GM23248 (cell line): ENCODE measurements at regions not wholly inside any gene's neighbourhood (a gene's known extent, or its start where the extent isn't known, plus 50 kb on each side); places are given as distances from the start of the nearest gene placed in this dataset.

Source experiments
- EZH2 ChIP-seq: fragments of 200-600 bp; sonication (generic); IDR thresholded peaks from 2 replicates; pipeline ENCODE4 v1.6.1; 2018; ENCODE audit warnings: antibody characterized with exemption, mild to moderate bottlenecking; ENCODE audit not compliant: insufficient read depth, poor library complexity, severe bottlenecking
- EZH2phosphoT487 ChIP-seq: fragments of 200-600 bp; sonication (generic); IDR thresholded peaks from 2 replicates; pipeline ENCODE4 v1.6.1; 2018; ENCODE audit warnings: antibody characterized with exemption, moderate library complexity, mild to moderate bottlenecking, low read depth; ENCODE audit not compliant: insufficient read depth

DNA sequence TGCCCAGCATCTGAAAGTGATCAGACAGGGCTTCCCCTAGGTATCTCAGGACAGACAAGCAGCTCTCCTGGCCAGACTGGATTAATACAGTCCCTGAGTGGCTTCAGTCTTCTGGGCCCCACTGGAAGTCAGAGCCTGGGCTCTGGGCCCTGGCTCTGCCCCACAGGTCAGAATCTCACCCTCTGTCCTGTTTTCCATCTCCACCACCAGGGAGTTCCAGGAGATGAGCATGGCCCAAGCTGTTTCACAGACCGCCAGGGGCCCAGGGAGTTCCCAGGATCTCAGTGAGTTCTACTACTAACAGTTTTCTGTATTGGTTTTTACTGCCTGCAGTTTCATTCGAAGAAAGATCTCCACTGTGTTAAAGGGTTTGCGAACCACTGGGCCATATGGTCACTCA lies 131.5 kb downstream of the MEX3B start:
- TF ChIP-seq EZH2phosphoT487 (no peak), EZH2 (no peak)
